ENCODE measurements at regions not wholly inside any gene's neighbourhood (a gene's known extent, or its start where the extent isn't known, plus 50 kb on each side); places are given as distances from the start of the nearest gene placed in this dataset.

DNA sequence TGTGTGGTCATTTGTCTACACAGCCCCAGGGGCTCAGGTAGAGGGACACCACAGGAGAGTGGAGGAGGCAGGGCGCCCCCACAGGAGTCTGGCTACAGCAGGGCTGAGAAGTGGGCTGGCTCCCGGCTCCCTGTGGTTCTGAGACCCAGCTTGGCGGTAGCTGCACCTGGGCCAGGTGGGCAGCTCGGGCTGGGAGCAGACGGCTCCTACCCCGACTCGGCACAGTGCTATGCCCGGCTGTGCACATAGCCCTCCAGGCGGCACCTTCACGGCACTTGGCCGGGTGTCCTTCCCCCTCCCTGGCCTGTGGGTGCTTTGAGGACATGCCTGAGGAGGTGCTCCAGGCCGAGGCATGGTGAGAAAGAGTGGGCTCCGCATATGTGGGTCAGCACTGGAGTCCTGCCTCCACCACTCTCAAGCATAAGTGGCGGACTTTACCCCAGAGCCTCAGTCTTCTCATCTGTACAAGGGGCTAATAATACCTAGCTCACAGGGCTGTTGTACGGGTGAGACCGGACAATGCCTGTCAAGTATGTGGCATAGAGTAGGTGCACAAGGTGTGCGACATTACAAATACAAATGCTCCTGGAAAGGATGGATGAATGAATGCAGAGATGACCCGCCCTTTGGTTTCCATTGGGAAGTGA is 50.1 kb upstream of the JPH3 start:
- DNase-seq (ENCODE audit: low read depth) = no peak

DNA sequence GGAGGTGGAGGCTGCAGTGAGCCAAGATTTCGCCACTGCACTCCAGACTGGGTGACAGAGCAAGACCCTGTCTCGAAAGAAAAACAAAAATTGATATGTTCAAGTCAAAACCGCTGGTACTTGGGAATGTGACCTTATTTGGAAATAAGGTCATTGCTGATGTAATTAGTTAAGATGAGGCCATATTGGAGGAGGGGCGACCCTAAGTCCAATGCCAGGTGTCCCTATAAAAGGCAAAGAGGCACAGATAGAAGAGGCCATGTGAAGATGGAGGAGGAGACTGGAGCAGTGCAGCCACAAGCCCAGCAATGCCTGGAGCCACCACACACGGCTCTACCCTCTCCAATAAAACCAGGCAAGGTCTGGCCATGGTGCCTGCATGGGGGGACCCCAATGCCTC is 50.8 kb upstream of the JPH3 start:
- DNase-seq (ENCODE audit: low read depth) = no peak

DNA sequence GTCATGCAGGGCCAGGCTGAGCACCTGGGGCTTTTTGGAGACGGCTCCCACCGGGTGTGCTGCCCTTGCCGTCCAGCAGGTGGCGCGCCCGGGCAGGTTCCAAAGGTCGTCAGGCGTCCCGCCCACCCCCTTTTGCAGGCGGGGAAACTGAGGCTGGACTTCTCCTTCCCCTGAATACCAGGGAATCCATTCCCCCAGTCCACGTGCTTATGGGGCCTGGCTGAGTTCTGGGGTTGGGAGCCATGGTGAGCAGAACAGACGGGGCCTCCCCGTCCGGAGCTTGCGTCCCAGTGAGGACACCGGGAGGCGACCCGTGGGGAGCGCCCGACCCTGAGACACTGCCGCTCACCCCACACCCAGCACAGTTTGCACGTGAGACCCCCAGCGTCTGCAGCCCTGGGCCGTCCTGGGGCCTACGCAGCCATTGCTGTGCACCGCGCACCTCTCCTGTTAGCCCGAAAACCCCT is 51.8 kb upstream of the JPH3 start:
- DNase-seq (ENCODE audit: low read depth) = peak; percentile 32

DNA sequence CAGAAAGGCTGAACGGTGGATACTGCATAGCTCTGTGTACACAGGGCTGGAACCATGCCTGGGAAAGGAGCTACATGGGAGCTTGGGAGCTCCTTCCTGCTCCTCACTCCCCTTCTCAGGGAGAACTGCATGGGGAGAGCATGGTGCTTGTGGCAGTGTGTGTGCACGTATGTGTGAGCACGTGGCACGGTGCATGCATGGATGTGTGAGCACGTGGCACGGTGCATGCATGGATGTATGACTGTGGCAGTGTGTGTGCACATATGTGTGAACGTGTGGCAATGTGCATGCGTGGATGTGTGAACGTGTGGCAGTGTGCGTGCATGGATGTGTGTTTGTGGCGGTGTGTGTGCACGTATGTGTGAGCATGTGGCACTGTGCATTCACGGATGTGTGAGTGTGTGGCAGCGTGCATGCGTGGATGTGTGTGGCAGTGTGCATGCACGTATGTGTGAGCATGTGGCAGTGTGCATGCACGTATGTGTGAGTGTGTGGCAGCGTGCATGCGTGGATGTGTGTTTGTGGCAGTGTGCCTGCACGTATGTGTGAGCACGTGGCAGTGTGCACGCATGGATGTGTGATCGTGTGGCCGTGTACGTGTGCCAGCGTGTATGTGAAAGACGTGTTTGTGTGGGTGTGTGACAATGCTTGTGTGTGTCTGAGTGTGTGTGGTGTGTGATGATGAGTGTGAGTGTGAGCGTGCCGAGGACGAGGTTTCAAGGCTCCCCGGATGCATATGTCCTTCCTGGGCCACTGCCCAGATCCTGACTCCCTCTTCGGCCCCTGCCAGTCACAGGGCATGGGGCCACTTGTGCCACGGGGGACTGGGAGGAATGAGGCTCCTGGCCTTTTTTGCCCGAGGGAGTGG is 52.4 kb upstream of the JPH3 start:
- no peak for DNase-seq (ENCODE audit: low read depth)

DNA sequence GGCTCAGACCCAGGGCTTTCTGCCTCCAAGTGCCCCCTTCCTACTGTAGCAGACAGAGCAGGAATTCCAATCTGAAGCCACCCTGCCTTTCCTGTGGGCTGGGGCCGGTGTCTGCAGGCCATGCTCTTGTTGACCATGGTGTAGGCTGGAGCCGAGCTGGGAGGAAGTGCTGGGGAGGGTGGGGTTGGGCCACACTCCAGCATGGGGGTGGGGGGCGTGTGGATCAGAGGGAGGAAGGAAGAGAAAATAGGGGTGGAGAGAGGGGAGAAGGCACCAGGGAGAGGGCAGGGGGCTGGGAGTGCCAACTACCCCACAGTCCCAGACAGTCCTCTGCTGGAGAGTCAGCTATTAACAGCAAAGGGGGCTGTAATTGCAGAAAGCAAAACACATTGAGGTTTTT is 54.3 kb upstream of the JPH3 start:
- no peak for DNase-seq (ENCODE audit: low read depth)

DNA sequence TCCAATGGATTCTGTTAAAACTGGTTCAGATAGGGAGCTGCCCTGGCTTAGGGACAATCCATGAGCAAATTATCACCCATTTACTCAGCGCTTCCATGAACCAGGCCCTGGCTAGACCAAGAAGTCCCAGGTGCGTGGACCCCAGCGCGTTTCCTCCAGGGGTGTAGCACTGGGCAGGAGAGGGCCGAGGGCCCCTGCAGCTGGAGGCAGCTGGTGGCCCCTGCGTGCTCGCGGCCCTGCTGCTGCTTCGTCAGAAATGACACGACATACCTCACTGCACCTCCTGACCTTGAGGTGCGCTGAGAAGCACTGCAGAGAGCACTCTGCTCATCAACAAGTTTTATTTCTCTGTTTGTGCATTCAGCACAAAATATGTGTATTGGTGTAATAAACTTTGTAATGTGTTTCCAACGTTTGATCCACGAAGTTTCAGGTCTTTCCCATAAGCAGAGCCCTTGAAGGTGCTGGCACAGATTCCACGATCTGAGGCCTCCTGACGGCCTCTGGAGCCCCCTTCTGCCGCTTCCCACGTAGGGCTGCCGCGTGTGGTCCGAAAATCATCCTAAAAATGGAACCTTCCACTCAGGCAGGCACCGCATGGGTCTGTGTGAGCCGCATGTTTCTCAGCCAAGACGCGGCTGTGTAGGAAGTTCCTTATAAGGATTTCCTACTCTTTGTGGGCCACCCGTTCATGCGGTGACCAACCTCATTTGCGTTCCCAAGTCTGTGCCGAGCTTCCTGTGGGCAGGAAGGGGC is 50.8 kb upstream of the ZCCHC14 start:
- DNase-seq (ENCODE audit: low read depth) = no peak

DNA sequence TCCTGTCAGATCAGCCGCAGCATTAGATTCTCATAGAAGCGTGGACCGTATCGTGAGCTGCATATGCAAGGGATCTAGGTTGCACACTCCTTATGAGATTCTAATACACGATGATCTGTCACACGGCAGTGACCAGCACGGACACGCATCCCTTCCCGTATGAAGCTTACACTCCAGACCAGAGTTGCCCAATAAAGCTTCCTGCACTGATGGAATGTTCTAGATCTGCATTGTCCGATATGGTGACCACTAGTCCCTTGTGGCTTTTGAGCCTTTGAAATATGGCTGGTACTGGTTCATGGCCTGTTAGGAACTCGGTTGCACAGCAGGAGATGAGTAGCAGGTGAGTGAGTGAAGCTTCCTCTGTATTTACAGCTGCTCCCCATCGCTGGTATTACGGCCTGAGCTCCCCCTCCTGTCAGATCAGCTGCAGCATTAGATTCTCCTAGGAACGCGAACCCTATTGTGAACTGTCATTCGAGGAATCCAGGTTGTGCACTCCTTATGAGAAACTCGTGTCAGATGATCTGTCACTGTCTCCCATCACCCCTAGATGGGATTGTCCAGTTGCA is 49.8 kb upstream of the ZCCHC14 start:
- DNase-seq (ENCODE audit: low read depth) = no peak

All from ELR (cell line).